ENCODE measurements at regions not wholly inside any gene's neighbourhood (a gene's known extent, or its start where the extent isn't known, plus 50 kb on each side); places are given as distances from the start of the nearest gene placed in this dataset.

DNA sequence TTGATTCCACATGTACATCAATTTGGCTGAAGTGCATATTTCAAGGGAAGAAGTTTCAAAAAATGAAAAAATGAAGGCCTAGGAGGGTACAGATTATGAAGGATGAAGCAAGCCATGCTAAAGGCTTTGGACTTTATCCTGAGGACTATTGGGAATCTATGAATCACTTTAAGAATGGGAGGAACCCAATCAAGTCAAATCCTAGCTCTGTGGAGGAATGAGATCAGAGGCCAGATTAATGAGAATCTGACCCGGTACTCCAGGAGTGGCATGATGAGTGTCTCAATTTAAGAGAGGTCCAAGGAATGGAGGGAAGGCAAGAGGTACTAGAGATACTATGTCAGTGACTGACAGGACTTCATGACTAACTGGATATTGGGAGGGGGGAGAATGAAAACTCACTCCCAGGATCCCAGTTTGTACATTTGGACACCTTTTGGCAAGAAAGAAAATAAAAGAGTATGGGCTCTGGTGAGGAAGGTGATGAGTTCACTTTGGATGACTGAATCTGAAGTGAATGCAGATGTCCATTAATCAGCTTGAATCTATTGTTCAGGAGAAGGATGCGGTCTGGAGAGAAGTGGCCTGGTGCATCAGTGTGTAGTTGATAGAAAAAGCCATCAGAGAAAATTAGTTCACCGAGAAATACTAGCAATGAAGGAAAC, 349.0 kb downstream of the EFNB2 start:
- no peak overlapping the region for H3K4me3 ChIP-seq (ENCODE audit: low read depth, low read length)
- no peak for DNase-seq (ENCODE audit: low read depth)
- TF ChIP-seq POLR2A (IDR thresholded peaks at IDR 0.05; ENCODE audit: extremely low read depth, insufficient read length), result no peak
- TF ChIP-seq CTCF (IDR thresholded peaks at IDR 0.05; ENCODE audit: low read depth, low read length), result no peak
- TF ChIP-seq, protein P1, sequence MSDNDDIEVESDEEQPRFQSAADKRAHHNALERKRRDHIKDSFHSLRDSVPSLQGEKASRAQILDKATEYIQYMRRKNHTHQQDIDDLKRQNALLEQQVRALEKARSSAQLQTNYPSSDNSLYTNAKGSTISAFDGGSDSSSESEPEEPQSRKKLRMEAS (IDR thresholded peaks at IDR 0.05; ENCODE audit: low read depth, low read length), result no peak
- no peak for TF ChIP-seq MYC (IDR thresholded peaks at IDR 0.05; ENCODE audit: low read depth, low read length)

DNA sequence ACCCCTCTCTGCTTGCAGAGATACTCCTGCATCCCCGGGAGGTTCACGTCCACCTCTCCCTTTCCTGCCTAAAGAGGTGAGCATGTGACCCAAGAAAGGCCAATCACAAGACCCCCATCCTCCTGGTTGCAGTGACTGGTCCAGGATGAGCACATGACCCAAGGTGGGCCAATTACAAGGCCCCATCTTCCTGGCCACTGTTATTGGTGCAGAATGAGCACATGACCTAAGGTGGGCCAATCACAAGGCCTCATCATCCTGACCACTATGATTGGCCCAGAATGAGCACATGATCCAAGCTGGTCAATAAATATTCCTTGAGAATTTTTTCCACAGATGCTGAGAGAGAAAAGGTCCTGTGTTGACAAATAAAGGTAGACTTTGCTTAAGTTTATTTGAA, 350.7 kb downstream of the EFNB2 start:
- H3K4me3 ChIP-seq (ENCODE audit: low read depth, low read length), result no peak overlapping the region
- TF ChIP-seq POLR2A (IDR thresholded peaks at IDR 0.05; ENCODE audit: extremely low read depth, insufficient read length), result no peak
- TF ChIP-seq, protein P1 (IDR thresholded peaks at IDR 0.05; ENCODE audit: low read depth, low read length), result no peak
- TF ChIP-seq MYC (IDR thresholded peaks at IDR 0.05; ENCODE audit: low read depth, low read length), result no peak
- no peak for TF ChIP-seq CTCF (IDR thresholded peaks at IDR 0.05; ENCODE audit: low read depth, low read length)
- DNase-seq (ENCODE audit: low read depth), result no peak

DNA sequence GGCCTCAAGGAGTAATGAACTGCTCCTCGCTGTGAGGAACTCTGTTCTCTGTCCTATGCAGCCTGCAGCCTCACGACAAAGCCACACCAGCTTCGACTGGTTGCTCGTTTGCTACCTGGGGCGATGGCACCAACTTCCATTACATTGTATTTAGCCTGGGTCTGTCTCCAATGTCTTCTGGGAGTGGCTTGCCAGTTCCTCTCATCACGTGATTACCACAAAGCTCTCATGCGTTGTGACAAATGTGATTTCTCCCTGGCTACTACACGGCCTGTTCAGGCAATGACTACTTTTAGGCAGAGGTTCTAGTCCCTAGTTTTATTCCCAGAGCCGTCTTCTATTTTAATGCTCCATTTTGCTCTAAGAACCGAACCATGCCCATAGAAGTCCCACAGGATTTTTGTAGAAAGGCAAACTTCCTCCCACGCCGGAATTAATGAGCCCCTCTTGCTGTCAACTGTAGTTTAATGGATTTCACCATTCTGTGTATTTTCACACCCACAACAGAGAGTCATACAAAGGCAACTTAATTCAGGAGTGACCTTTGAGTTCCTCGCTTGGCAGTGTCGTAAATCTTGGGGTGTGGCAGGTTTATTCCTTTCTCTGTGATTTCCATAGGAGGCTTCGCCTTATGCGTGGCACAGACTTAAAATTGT, 351.9 kb downstream of the EFNB2 start:
- H3K4me3 ChIP-seq (ENCODE audit: low read depth, low read length), result no peak overlapping the region
- no peak for DNase-seq (ENCODE audit: low read depth)
- TF ChIP-seq POLR2A (IDR thresholded peaks at IDR 0.05; ENCODE audit: extremely low read depth, insufficient read length), result no peak
- TF ChIP-seq MYC (IDR thresholded peaks at IDR 0.05; ENCODE audit: low read depth, low read length), result no peak

GRCh38 chr13:106182404-106182803, 353.1 kb downstream of the EFNB2 start:
- no peak overlapping the region for H3K4me3 ChIP-seq (ENCODE audit: low read depth, low read length)
- TF ChIP-seq CTCF (IDR thresholded peaks at IDR 0.05; ENCODE audit: low read depth, low read length), result no peak
- TF ChIP-seq MYC (IDR thresholded peaks at IDR 0.05; ENCODE audit: low read depth, low read length), result peak; percentile 88
- TF ChIP-seq, protein P1 (IDR thresholded peaks at IDR 0.05; ENCODE audit: low read depth, low read length), result peak; percentile 88
- no peak for TF ChIP-seq POLR2A (IDR thresholded peaks at IDR 0.05; ENCODE audit: extremely low read depth, insufficient read length)
- DNase-seq (ENCODE audit: low read depth), result peak; percentile 95

- DNase-seq (ENCODE audit: low read depth), result no peak
- H3K4me3 ChIP-seq (ENCODE audit: low read depth, low read length), result no peak overlapping the region
- no peak for TF ChIP-seq CTCF (IDR thresholded peaks at IDR 0.05; ENCODE audit: low read depth, low read length)
- no peak for TF ChIP-seq MYC (IDR thresholded peaks at IDR 0.05; ENCODE audit: low read depth, low read length)
- TF ChIP-seq POLR2A (IDR thresholded peaks at IDR 0.05; ENCODE audit: extremely low read depth, insufficient read length), result no peak
- TF ChIP-seq, protein P1 (IDR thresholded peaks at IDR 0.05; ENCODE audit: low read depth, low read length), result no peak
These were observed 356.6 kb downstream of the EFNB2 start for GRCh38 chr13:106178816-106179215.

DNA sequence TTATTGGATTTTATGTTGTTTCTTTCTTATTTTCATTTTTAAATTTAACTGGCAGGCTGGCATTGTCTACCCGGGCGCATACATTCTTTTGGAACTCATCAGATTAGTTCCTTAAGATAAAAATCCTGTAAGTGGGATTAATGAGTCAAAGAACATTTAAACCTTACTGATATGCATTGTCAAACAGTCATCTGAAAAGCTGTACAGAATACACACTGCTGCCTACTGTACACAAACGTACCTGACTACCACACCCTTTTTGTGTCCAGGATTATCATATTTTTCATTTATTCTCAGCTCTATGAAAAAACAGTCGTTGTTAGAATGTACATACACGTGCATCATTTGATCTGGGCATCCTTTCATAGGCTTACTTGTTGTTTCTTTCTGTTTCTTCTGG, 358.3 kb downstream of the EFNB2 start:
- no peak for TF ChIP-seq POLR2A (IDR thresholded peaks at IDR 0.05; ENCODE audit: extremely low read depth, insufficient read length)
- TF ChIP-seq MYC (IDR thresholded peaks at IDR 0.05; ENCODE audit: low read depth, low read length), result no peak
- no peak for TF ChIP-seq CTCF (IDR thresholded peaks at IDR 0.05; ENCODE audit: low read depth, low read length)
- DNase-seq (ENCODE audit: low read depth), result no peak
- H3K4me3 ChIP-seq (ENCODE audit: low read depth, low read length), result no peak overlapping the region

Data from NB4 (cell line).